Medulla oblongata (tissue), 1 donor: ENCODE measurements at regions not wholly inside any gene's neighbourhood (a gene's known extent, or its start where the extent isn't known, plus 50 kb on each side); places are given as distances from the start of the nearest gene placed in this dataset.

Source experiments
- DNase-seq: peaks from one replicate; pipeline ENCODE4 v3.0.0-alpha.2; 2015; ENCODE audit errors: extremely low spot score

DNA sequence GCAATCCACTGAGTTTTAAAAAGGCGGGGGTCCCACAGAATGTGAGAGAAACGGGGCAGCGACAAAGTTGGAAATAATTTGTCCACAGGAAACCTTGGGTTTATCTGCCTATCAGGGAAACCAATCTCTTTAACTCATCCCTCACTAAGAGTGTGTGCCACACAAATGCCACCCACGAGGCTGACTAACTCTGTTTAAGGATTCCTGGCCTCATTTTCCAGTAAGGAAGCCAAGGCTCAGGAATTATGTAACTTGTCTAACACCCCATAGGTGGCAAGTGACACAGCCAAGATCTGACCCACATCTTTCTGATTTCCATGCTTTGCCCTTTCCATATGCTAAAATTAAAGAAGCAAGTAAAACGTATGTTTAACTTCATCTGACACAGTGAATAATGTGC is 263.2 kb downstream of the CNTN3 start:
- DNase-seq: no peak

GRCh38 chr3:74349015-74349414 is 265.4 kb downstream of the CNTN3 start:
- DNase-seq: no peak

GRCh38 chr3:74347563-74348268 is 266.7 kb downstream of the CNTN3 start:
- DNase-seq: no peak

- DNase-seq: no peak
These were observed 267.6 kb downstream of the CNTN3 start for GRCh38 chr3:74346896-74347295.

GRCh38 chr3:74345701-74346100 is 268.8 kb downstream of the CNTN3 start:
- DNase-seq: no peak

DNA sequence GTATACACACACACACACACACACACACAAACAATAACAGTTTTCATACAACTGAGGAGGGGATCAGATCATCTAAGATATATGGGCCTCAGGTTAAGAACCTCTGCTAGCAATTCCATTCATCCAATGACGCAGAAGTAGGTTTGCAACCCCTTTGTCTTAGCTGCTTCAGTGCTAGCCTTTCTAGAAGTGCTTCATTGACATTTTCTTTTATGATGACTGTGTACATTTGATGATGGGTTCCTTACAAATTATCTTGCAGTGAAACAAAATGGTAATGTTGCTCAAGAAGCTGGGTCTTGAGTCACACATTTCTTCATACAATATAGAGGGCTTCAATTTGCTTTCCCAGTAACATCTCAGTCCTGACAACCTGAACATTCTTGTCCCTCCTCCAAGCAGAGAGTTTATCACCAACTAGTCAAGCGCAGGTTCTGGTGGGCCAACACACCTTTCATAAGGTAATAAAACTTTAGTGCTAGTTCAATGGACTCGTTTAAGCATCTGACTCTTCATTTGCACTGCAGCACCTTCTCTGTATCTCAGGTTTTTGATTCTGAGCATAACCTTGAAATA is 269.5 kb downstream of the CNTN3 start:
- no peak for DNase-seq

DNA sequence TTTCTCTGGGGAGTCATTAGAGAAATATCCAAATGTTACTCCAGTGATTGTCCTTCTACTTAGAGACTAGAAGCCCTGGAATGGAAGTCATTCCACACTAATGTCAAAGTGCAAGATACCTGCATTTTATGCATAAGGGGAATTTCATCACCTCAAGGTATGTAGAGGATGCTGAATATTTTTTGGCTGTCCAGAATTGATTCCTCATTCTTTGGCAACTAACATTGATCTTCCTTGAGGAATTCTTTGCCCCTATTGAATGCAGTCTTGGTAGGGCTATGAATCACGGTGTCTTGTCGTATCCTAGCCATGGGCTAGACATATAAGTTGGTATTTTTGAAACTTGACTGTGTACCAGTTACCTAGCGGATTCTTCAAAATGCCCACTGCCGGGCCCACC is 271.1 kb downstream of the CNTN3 start:
- no peak for DNase-seq

DNA sequence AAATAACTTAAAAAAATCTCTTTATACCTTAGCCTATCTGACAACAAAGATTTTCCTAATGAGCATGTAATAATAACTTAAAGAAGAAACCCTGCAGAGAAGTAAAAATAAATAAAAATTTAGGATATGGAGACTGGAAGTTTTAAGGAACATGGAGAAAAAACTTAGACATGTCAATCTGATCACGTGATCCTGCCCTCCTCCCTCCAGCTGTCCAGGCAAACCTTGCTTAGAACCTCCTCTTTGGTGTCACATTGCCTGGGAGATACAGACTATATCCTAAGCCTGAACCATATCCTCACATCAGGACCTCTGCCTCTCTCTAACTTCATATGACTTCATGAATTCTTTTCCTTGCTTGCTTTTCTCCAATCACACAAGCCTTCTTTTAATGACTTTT is 275.5 kb downstream of the CNTN3 start:
- DNase-seq: no peak

GRCh38 chr3:74332165-74332564 is 282.3 kb downstream of the CNTN3 start:
- DNase-seq: no peak

DNA sequence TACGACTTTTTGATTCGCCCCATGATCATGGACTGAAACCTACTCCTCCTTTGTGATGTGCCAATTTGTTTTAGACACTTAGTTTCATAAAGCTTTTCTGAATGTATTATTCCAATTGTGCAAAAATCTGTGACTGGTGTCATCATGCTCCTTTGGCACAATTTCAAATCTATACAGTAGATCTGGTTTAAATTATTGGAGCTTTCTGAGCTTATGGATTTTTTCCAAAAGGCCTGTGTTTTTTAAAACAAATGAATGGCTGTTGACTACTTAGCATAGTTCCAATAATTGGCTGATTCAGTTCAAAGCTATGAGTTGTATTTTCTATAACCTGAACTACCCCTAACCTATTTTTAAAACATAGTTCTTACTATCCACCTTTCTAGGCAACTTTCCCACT is 282.7 kb downstream of the CNTN3 start:
- DNase-seq: no peak

- DNase-seq: no peak
These were observed 285.4 kb downstream of the CNTN3 start for GRCh38 chr3:74329096-74329495.

DNA sequence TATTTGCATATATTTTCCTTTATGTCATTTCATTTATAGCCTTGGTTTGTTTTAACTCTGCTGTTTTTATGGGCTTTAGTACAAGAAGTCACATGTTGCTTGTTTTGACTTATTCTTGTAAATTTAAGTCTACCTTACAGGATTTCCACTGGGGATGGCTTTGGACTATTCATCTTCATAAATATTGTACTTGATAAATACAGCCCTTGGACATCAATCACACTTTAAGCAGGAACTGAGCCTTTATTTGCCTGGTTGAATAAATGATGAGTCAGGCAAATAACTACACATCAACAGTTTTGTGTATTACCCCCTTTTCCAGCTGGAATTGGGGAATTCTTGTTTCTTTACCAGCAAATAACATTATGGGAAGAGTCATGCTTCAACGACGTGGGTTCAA is 286.0 kb downstream of the CNTN3 start:
- DNase-seq: no peak

DNA sequence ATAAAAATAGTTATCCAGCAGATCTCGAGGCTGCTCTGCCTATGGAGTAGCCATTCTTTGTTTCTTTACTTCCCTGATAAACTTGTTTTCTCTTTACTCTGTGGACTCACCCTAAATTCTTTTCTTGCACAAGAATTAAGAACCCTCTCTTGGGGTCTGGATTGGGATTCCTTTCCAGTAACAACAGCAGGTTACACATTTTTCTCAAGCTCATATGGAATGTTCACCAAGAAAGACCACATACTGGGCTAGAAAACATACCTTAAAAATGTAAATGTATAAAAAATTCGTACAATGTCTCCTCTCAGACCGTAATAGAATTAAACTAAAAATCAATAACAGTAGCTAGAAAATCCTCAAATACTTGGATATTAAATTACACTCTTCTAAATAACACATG is 299.2 kb downstream of the CNTN3 start:
- no peak for DNase-seq

GRCh38 chr3:74314696-74315095 is 299.8 kb downstream of the CNTN3 start:
- no peak for DNase-seq

- DNase-seq: no peak
These were observed 304.7 kb downstream of the CNTN3 start for GRCh38 chr3:74309716-74310115.

DNA sequence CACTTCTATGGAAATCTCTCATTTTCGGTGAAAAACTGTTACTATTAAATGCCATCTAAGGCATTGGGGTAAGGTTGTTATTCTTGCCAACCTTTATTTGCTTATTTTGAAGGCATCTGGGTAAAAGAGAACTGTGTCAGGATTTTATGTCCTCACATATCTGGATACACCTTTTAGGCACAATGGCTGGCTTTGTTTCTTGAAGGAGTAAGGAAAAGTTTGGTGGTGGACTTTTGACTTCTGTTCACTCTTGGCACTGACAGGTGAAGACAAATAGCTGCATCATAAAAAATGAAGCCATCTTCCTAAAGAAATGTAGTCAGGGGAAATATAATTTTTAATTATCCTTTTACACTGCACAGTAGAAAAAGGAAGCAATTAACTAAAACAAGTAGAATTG is 310.0 kb downstream of the CNTN3 start:
- no peak for DNase-seq

DNA sequence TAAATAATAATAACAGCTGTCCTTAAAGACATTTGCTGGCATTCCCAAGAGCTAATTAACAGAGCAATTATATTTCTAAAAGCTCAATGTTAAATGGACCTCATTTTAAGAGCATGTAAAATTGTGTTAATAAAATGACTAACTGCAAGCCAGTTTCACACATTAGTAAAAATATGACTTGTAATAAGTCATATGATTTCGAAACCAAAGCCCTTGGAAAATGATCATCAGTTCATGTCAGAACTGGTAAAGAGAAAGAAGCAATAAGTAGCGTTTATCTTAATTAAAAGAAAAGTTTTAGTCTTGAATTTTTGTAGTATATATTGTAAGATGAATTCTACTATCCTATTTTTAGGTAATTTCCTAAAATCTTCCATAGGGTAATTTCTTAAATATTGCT is 310.7 kb downstream of the CNTN3 start:
- no peak for DNase-seq

DNA sequence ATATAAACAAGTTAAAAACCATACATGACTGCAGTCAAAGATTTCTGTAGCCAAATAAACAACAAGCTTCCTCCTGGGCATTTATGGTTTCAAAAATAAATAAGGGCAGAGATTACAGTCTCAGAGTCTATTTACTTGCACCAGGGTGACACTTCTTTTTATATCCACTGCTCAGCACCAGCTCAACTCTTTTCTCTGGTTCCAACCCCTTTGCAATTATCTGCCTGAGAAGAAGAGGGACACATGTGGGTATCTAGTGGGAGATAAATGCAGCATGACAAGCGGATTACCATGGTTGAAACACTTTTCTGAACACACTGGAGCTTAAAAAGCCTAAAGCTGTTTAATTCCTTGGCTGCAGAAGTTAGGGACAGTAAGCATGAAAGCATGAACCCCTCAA is 311.5 kb downstream of the CNTN3 start:
- no peak for DNase-seq

DNA sequence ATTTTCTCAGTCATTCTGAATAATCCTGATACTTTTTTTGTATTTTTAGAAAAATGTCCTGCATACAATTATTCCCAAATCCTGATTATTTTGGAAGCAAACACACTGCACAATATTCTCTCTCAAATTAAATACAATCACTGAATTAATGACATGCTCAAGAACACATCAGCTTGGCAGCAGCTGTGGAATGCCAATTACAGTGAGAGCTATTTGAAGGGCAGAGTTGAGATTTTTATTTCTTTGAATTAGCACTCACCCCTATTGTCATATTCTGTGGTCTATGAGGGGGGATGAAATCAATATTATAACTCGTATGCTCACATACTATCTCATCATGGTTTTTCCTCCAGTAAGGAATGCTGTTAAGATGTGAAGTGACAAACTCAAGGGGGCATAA is 312.2 kb downstream of the CNTN3 start:
- DNase-seq: no peak

DNA sequence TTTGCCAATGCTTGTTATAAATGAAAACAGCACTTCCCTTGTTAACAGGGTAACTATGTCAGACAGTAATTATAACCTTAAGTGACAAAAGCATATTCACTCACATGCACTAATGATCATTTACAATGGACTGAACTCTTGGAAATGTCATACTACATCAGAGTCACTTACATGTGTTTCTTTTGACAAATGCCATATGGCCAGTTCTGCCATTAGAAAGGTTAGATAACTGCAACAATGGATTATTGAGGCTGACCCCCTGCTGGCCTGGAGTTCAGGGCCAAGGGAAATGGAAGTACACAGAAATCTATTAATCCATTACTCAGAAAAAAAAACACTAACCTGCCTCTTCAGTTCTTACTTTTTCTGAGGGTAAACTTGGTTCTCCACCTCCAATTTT is 313.4 kb downstream of the CNTN3 start:
- DNase-seq: no peak

- no peak for DNase-seq
These were observed 319.0 kb downstream of the CNTN3 start for GRCh38 chr3:74295479-74295878.

- no peak for DNase-seq
These were observed 325.7 kb downstream of the CNTN3 start for GRCh38 chr3:74288761-74289160.

- DNase-seq: no peak
These were observed 326.9 kb downstream of the CNTN3 start for GRCh38 chr3:74287557-74287956.

DNA sequence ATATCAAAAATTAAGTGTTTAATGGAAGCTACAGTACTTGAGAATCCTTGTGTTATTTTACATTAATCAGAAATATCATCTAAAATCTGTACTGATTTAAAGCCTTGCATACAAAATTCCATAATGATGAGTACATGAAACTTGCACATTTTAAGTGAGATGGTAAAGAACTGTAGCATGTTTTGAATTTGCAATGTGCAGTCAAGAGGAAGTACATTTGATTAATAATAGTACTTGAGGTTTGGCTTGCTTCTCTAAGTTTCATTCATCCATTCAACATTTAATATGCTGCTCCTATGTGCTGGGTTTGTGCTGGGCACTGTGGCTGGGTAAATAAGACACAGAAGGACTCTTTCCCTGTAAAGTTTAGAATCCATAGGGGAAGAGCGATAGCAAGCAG is 332.3 kb downstream of the CNTN3 start:
- no peak for DNase-seq
